ENCODE measurements at regions not wholly inside any gene's neighbourhood (a gene's known extent, or its start where the extent isn't known, plus 50 kb on each side); places are given as distances from the start of the nearest gene placed in this dataset.

- no peak for TF ChIP-seq TCF7L2 (IDR thresholded peaks at IDR 0.05; ENCODE audit: low read depth, low read length)
- TF ChIP-seq REST (IDR thresholded peaks at IDR 0.05; ENCODE audit: insufficient read depth in 1 of 2, low read depth in 2 of 2, low read length in 1 of 2): no peak
- TF ChIP-seq SIN3A (IDR thresholded peaks at IDR 0.05; ENCODE audit: borderline replicate concordance, insufficient read depth, low read depth, low read length): no peak
- TF ChIP-seq CTCF (IDR thresholded peaks at IDR 0.05): no peak
- TF ChIP-seq POLR2AphosphoS5 (IDR thresholded peaks at IDR 0.05; ENCODE audit: low read depth, low read length): no peak
Measured at GRCh38 chr10:4457597-4457996, 368.4 kb upstream of the AKR1E2 start.

Measured in Panc1 (cell line).